Smooth muscle cell (in vitro differentiated cells): ENCODE measurements at regions not wholly inside any gene's neighbourhood (a gene's known extent, or its start where the extent isn't known, plus 50 kb on each side); places are given as distances from the start of the nearest gene placed in this dataset.

Experiments used
- DNase-seq: peaks from one replicate; lab custom pipeline; 2025; ENCODE audit not compliant: unreplicated experiment; lab: John Stamatoyannopoulos, UW
- H2AFZ ChIP-seq: fragments of 200-600 bp; sonication (generic); 2 replicates; pipeline ENCODE4 v1.6.0; 2016; ENCODE audit warnings: antibody characterized with exemption, low read depth, mild to moderate bottlenecking
- H3F3A ChIP-seq: fragments of 200-600 bp; sonication (generic); 2 replicates; pipeline ENCODE4 v1.6.0; 2017; ENCODE audit warnings: antibody characterized with exemption, low read depth
- H3K27ac ChIP-seq: fragments of 200-600 bp; sonication (generic); 2 replicates; pipeline ENCODE4 v1.5.1; 2016; ENCODE audit warnings: low read depth, mild to moderate bottlenecking
- H3K27me3 ChIP-seq: fragments of 200-600 bp; sonication (generic); 2 replicates; pipeline ENCODE4 v1.6.1; 2016; ENCODE audit warnings: low read depth, mild to moderate bottlenecking
- H3K36me3 ChIP-seq: fragments of 200-600 bp; sonication (generic); 2 replicates; pipeline ENCODE4 v1.5.1; 2016; ENCODE audit warnings: low read depth
- H3K4me1 ChIP-seq: fragments of 200-600 bp; sonication (generic); 2 replicates; pipeline ENCODE4 v1.5.1; 2016; ENCODE audit warnings: low read depth
- H3K4me2 ChIP-seq: fragments of 200-600 bp; sonication (generic); 2 replicates; pipeline ENCODE4 v1.6.0; 2016; ENCODE audit warnings: mild to moderate bottlenecking
- H3K4me3 ChIP-seq: fragments of 200-600 bp; sonication (generic); 2 replicates; pipeline ENCODE4 v1.5.1; 2016; ENCODE audit warnings: mild to moderate bottlenecking
- H3K79me2 ChIP-seq: fragments of 200-600 bp; sonication (generic); 2 replicates; pipeline ENCODE4 v1.6.0; 2016; ENCODE audit warnings: low read depth, mild to moderate bottlenecking
- H3K9ac ChIP-seq: fragments of 200-600 bp; sonication (generic); 2 replicates; pipeline ENCODE4 v1.6.0; 2016; ENCODE audit warnings: low read depth
- H3K9me3 ChIP-seq: fragments of 200-600 bp; sonication (generic); replicated peaks from 2 replicates; pipeline ENCODE4 v1.5.1; 2016; ENCODE audit warnings: low read depth
- H4K20me1 ChIP-seq: fragments of 200-600 bp; sonication (generic); 2 replicates; pipeline ENCODE4 v1.6.0; 2016; ENCODE audit warnings: low read depth
- WGBS: methylation state at CpG from one replicate; pipeline ENCODE4 v1.1.7; 2016; ENCODE audit warnings: low lambda C conversion rate; 5-methylcytosine and 5-hydroxymethylcytosine counted together
- TF ChIP-seq, protein P1 (sequence below): fragments of 200-600 bp; sonication (generic); IDR thresholded peaks from 2 replicates; pipeline ENCODE4 v1.5.1; 2017; ENCODE audit warnings: borderline replicate concordance, mild to moderate bottlenecking, antibody characterized with exemption; ENCODE audit not compliant: insufficient read depth, poor library complexity, severe bottlenecking

DNA sequence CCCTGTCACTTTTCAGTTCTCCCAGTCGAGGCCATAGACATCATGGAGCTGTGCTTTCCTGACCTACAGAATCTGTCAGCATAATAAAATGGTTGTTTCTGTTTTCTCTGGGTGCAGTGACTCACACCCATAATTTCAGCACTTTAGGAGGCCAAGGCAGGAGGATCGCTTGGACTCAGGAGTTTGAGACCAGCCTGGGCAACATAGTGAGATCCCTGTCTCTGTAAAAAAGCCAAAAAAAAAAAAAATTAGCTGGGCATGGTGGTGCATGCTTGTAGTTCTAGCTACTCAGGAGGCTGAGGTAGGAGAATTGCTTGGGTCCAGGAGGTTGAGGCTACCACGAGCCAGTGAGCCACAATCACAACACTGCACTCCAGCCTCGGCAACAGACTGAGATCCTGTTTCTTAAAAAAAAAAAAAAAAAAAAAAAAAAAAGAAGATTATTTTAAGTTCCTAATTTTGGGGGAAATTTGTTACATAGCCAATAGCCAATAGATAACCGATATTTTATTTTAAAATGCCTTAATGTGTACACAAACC is 196.2 kb downstream of the ADSS2 start:
- no peaks in the 10 kb centered on the region for H3K27me3 ChIP-seq
- H3K9me3 ChIP-seq: no peaks in the 10 kb centered on the region
- WGBS: 92% methylated on average over 5 of the region's 5 CpGs
- TF ChIP-seq, protein P1, sequence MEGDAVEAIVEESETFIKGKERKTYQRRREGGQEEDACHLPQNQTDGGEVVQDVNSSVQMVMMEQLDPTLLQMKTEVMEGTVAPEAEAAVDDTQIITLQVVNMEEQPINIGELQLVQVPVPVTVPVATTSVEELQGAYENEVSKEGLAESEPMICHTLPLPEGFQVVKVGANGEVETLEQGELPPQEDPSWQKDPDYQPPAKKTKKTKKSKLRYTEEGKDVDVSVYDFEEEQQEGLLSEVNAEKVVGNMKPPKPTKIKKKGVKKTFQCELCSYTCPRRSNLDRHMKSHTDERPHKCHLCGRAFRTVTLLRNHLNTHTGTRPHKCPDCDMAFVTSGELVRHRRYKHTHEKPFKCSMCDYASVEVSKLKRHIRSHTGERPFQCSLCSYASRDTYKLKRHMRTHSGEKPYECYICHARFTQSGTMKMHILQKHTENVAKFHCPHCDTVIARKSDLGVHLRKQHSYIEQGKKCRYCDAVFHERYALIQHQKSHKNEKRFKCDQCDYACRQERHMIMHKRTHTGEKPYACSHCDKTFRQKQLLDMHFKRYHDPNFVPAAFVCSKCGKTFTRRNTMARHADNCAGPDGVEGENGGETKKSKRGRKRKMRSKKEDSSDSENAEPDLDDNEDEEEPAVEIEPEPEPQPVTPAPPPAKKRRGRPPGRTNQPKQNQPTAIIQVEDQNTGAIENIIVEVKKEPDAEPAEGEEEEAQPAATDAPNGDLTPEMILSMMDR: no peak
- no peaks in the 10 kb centered on the region for H3F3A ChIP-seq
- H3K27ac ChIP-seq: no peak overlapping the region
- H3K4me1 ChIP-seq: no peaks in the 10 kb centered on the region
- H3K79me2 ChIP-seq: no peaks in the 10 kb centered on the region
- no peak overlapping the region for H3K9ac ChIP-seq
- H2AFZ ChIP-seq: no peak overlapping the region
- H4K20me1 ChIP-seq: no peaks in the 10 kb centered on the region
- DNase-seq: no peak
- H3K4me3 ChIP-seq: no peak overlapping the region
- no peak overlapping the region for H3K4me2 ChIP-seq
- H3K36me3 ChIP-seq: no peaks in the 10 kb centered on the region

DNA sequence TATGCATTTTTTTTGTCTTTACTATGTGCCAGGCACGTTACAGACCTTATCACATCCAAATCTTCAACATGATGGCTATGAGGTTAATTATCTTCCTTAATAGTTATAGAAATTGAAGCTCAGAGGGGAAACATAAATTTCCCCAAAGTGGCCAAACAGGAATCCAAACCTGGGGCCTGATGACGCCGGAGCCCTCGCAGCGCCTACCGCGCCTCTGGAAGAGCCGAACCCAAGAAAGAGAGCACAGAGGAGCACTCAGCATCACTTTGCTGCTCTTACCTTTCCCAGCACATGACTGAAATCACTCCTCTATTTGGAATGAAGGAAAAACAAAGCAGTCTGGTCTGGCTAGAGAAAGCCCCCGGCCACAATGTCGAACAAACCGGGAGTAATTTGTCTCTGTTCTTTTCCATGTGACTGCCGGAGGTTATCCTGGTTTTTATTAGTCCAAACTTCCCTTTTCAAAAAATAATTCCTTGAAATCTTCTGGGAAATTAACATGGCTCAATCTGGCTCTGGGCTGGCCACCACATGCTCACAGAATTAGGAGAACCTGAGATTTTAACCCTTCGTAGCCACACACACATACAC is 195.5 kb downstream of the ADSS2 start:
- Histone ChIP-seq H3K36me3 (no peaks in the 10 kb centered on the region), H3K27me3 (no peaks in the 10 kb centered on the region), H3K79me2 (no peaks in the 10 kb centered on the region), H3K4me2 (no peak overlapping the region), H3K4me1 (no peaks in the 10 kb centered on the region), H3K27ac (no peak overlapping the region), H3K9ac (no peak overlapping the region), H4K20me1 (no peaks in the 10 kb centered on the region), H3F3A (no peaks in the 10 kb centered on the region), H2AFZ (no peak overlapping the region), H3K4me3 (no peak overlapping the region), H3K9me3 (no peaks in the 10 kb centered on the region)
- no peak for DNase-seq
- WGBS: 92% methylated on average over 13 of the region's 13 CpGs
- TF ChIP-seq, protein P1: no peak

DNA sequence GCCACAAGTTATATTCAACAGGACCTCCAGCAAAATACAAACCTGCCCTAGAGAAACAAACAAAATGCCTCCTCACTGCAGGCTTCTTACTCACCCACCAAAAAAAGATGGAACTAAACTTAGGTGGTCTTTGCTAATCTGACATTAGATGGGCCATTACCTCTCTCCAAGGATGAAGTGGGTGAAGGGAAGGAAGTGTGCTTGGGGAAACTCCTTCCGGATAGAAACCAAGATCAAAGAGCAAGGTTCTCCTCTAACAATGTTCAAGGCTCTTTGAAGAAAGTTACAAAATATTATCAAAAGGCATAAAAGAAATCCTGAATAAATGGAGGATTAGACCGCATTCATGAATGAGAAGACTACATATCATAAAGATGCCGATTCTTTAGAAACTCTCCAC is 187.5 kb downstream of the ADSS2 start:
- Histone ChIP-seq H3K4me3 (no peak overlapping the region), H2AFZ (no peak overlapping the region), H3K9ac (no peak overlapping the region), H3K9me3 (no peaks in the 10 kb centered on the region), H3K4me1 (no peaks in the 10 kb centered on the region), H3F3A (no peaks in the 10 kb centered on the region), H3K27me3 (no peaks in the 10 kb centered on the region), H3K79me2 (no peaks in the 10 kb centered on the region), H3K36me3 (no peaks in the 10 kb centered on the region), H3K27ac (no peak overlapping the region), H3K4me2 (no peak overlapping the region), H4K20me1 (no peaks in the 10 kb centered on the region)
- 94% methylated on average over 3 of the region's 3 CpGs for WGBS
- TF ChIP-seq, protein P1: no peak
- no peak for DNase-seq

DNA sequence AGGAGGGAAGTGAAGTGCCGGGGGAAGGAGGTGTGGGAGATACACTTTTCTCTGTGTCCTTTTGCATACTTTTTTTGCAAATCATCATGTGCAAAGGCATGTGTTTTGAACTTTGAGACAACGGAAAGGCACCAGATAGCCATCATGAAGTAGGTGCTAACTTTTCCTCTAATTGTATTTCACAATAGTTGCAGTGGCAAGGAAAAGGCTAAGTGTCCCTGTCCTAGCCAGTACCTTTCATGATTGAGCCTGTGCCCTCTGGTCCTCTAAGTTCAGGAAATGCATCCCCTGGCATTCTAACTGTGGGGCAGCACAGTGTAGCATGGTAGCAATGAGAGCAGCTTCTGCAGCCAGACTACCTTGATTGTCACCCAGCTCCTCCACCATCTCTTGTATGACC is 186.2 kb downstream of the ADSS2 start:
- Histone ChIP-seq H3K9me3 (no peaks in the 10 kb centered on the region), H3K36me3 (no peaks in the 10 kb centered on the region), H3K4me3 (no peak overlapping the region), H4K20me1 (no peaks in the 10 kb centered on the region), H3K79me2 (no peaks in the 10 kb centered on the region), H3K9ac (no peak overlapping the region), H3K4me1 (no peaks in the 10 kb centered on the region), H3K27me3 (no peaks in the 10 kb centered on the region), H2AFZ (no peak overlapping the region), H3F3A (no peaks in the 10 kb centered on the region), H3K27ac (no peak overlapping the region), H3K4me2 (no peak overlapping the region)
- WGBS: 93% methylated on average over 2 of the region's 2 CpGs
- no peak for DNase-seq
- TF ChIP-seq, protein P1: no peak
